COLO829 (cell line): ENCODE measurements at regions not wholly inside any gene's neighbourhood (a gene's known extent, or its start where the extent isn't known, plus 50 kb on each side); places are given as distances from the start of the nearest gene placed in this dataset.

Source experiments
- DNase-seq: peaks from one replicate; pipeline ENCODE4 v3.0.0; 2012; ENCODE audit warnings: low spot score

GRCh38 chr12:111222027-111222414 is 146.9 kb downstream of the PHETA1 start:
- no peak for DNase-seq

GRCh38 chr12:111221062-111222026 is 147.6 kb downstream of the PHETA1 start:
- peak; percentile 37 for DNase-seq

GRCh38 chr12:111220363-111220762 is 148.5 kb downstream of the PHETA1 start:
- DNase-seq = no peak

- DNase-seq = no peak
Measured at GRCh38 chr12:111219440-111219839, 149.5 kb downstream of the PHETA1 start.

GRCh38 chr12:111218499-111218898 is 150.4 kb downstream of the PHETA1 start:
- DNase-seq = no peak

- no peak for DNase-seq
Measured at GRCh38 chr12:111216387-111217159, 152.3 kb downstream of the PHETA1 start.

GRCh38 chr12:111215881-111216280 is 153.0 kb downstream of the PHETA1 start:
- no peak for DNase-seq

GRCh38 chr12:111214401-111214800 is 154.5 kb downstream of the PHETA1 start:
- no peak for DNase-seq

- DNase-seq = no peak
Measured at GRCh38 chr12:111213561-111213960, 155.3 kb downstream of the PHETA1 start.

- no peak for DNase-seq
Measured at GRCh38 chr12:111212814-111213456, 156.0 kb downstream of the PHETA1 start.

- DNase-seq = no peak
Measured at GRCh38 chr12:111211910-111212757, 156.8 kb downstream of the PHETA1 start.

- no peak for DNase-seq
Measured at GRCh38 chr12:111209811-111210210, 159.1 kb downstream of the PHETA1 start.

GRCh38 chr12:111207761-111208160 is 161.1 kb downstream of the PHETA1 start:
- no peak for DNase-seq

- no peak for DNase-seq
Measured at GRCh38 chr12:111204788-111205241, 164.1 kb downstream of the PHETA1 start.

GRCh38 chr12:111203969-111204368 is 164.9 kb downstream of the PHETA1 start:
- no peak for DNase-seq

GRCh38 chr12:111203446-111203845 is 165.4 kb downstream of the PHETA1 start:
- no peak for DNase-seq

GRCh38 chr12:111202237-111202915 is 166.5 kb downstream of the PHETA1 start:
- no peak for DNase-seq

GRCh38 chr12:111201495-111202236 is 167.2 kb downstream of the PHETA1 start:
- no peak for DNase-seq

- no peak for DNase-seq
Measured at GRCh38 chr12:111201036-111201435, 167.9 kb downstream of the PHETA1 start.

GRCh38 chr12:111197376-111197944 is 171.4 kb downstream of the PHETA1 start:
- no peak for DNase-seq
